Renal cortex interstitium (tissue), 11 donors: ENCODE measurements at regions not wholly inside any gene's neighbourhood (a gene's known extent, or its start where the extent isn't known, plus 50 kb on each side); places are given as distances from the start of the nearest gene placed in this dataset.

Source experiments
- DNase-seq, 11 donors: peaks; one replicate each; pipeline ENCODE4 v3.0.0-alpha.2; 2013; ENCODE audit warnings: low read depth in 9 of 11, low spot score in 4 of 11; ENCODE audit errors: extremely low read depth in 1 of 11

DNA sequence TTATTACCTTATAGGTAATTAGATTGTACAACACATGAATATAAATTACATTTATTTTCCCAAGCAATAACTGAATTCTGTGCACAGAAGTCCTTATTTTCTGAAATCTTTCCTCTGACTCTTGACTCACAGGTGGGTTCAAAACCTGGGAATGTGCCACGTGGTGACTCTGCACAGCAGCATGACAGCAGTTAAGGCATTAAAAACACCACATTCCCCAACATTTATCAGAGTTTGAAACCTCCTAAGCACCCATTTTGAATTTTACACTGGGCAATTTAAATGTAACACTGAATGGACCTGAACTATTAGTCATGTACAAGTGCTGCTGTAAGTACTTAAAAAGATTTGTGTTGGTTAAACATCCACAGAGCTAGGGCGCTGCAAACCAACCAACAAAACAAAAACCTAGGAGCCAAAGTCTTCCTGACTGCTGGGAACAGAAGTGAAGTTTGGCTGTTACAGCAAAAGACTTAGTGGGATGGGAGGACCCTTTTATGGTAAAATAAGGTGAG lies 480.6 kb upstream of the CXADR start:
- DNase-seq: peak in 2 of 11 donors; percentile 3 to 7

DNA sequence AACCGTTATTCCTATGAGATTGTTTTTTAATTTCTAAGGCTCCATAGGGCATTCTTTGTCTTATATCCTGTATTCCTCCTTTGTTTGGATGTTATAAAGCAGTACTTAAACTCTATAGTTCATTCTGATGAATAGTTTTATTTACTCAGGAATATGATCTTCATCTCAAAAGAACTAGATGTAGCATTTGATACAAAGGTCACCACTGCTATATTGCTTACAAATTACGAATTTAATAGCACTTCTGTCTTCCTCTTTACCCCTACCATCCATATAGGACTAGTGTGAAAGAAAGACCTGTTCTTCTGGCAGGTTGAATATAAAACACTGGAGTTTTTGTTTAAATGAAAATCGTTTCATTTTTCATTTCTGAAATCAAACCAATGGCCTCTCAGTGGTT lies 468.1 kb upstream of the CXADR start:
- DNase-seq: no peak

DNA sequence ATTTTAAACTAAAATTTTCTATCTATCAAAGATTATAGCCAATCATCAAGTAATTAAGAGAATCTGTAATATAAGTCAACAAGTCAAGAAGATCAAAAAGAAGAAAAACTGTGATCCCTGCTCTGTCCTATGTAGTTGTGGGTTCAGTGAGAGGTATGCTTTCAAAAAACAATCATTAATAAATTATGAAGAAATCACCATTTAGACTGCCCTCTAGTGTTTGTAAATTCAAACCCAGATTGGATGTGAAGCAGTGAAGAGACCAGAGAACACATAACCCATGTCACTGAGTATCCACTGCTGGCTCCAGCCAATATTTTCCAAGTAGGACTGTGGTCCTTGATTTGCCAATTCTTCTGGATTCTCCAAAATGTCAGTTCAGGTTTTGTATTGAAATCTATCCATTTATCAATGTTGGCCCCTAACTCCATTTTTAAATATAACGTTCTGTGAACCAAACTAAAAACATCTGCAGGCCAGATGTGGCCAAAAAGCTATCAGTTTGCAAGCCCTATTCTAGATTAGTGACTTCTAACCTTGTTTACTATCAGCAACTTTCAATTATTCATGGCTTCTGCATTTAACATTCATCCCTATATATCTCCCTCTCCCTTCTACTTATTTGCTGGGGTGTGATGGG lies 467.5 kb upstream of the CXADR start:
- DNase-seq: peak in 2 of 11 donors; percentile 3 to 12

DNA sequence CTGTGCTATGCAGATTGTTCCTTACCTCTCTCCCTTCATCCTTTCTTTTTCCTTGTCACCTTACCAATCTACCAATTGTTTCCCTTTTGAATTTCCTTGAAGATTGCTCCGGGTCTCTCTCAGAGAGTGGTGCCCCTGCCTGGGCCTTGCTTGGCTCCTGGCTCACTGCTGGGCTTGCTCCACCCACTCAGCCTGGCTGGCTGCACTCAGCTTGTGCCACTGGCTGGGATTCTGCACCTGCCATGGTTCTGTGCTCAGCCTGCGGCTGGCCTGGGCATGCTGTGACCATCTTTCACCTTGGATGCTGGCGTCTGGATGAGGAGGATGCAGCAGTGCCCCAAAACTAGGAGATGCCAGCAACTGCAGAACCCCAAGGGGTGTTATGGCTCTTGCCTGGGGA lies 463.9 kb upstream of the CXADR start:
- DNase-seq: no peak

DNA sequence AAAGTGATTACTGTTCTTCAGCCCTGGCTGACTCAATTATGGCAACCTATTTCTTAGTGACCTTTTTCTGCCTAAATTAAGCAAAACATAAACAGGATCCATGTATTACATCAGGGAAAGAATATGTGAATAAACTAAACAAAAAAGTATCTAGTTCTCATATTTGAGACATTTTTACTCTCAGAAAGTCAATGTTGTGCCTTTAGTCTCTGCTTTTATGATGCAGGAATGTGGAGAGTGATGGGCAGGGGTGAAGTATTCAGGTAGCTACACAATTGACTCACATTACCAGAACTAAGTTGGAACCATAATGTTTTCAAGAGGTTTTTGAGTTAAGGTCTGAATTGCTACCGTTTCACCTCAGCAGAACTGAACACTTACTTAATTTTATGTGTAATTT lies 462.7 kb upstream of the CXADR start:
- no peak for DNase-seq

DNA sequence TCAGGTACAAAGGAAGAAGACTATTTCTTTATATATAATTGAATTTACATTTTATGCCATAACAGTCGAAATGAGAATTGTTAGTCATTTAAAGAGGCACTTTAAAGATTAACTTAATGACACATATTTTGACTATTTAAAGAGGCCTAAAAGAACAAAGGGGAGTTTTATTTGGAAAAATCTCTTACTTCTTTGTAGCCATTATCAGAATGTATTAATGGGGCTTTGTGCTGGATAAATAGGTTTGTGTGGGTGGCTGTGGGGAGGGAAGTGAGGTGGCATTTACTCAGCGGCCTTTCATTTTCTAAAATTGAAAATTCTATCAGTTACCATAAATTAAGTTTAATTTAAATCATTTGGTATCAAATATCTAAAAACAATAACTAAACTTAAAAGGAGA lies 462.2 kb upstream of the CXADR start:
- no peak for DNase-seq

DNA sequence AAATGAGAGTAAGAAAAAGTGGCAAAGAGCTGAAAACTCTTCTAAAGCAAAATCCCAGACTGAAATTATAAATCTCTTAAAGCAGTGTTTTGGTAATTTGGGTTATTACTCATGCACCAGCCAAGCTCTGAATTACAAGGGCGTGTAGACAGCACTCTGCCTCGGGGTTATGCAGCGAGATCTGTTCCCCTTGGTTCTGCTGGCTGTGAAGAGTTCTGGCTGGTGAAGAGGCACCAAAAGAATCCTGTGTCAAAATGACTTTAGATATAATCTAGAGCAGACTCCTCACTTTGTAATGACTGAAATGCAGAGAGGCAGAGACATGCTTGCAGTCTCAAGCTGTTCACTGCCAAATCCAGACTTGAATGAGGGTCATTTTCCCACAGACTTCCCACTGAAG lies 461.8 kb upstream of the CXADR start:
- no peak for DNase-seq

DNA sequence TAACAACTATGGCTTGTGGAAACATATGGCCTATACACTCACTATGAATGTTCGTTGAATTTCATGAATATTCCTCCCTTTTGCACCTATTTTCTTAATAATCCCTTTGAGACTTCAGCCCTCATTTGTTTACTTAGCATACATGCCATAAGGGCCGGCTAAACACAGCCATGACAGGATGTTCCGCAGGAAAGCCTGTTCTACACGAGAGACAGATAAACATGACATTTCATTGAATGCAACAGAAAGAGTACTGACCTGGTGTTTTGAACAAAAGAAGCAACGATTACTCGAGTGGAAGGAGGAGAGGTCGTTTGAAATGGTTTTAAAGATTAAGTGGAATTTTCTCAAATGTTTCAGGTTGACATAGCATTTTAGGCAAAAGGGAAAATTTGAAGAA lies 459.5 kb upstream of the CXADR start:
- no peak for DNase-seq

DNA sequence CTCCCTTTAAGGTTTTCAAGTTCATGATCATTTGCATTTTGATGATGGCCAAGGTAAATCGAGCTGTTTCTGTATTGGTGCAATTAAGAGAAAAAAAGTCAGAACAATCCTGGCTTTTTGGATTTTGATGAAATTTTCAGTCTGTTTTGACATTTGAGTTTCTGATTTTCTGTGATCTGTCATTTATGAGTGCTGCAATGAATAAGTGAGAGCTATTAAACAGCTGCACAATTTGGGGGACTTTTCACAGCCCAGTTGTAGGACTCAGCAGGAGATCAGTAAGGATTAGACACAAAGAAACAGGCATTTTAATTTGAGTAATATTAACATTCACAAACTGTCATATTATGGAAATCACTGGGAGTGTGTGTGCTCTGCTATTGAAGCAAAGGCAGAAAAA lies 452.9 kb upstream of the CXADR start:
- no peak for DNase-seq

DNA sequence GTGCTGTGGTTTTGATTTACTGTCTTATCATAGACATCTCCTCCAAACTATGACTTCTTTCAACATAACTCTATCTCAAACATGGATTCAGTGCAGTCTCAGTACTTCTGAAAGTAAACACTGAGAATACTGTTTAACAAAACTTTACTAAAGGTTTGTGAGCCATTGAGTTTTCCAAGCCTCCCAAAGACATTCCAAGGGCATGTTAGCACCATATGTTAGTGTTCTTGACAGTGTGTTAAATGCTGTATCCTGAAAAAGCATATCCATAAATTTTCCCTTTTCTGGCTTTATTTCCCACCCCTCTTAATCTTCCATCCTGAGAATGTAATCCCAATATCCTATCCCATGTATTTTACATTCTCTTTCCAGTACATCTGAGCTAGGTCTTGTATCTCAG lies 446.8 kb upstream of the CXADR start:
- no peak for DNase-seq

DNA sequence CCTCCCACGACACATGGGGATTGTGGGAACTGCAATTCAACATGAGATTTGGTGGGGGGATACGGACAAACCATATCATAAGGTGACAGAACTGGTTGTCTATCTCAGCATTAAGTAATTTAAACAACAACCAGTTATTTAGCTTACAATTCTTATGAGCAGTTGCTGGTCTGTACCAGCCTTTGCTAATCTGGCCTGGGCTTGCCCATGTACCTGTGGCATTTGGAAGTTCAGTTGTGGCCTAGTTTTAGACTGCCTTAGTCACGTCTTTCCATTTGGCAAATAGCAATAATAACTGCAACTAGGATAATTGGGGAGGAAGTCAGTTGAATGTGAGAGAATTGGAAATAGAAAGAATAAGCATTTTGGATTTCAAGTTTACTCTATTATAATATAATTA lies 441.8 kb upstream of the CXADR start:
- no peak for DNase-seq

DNA sequence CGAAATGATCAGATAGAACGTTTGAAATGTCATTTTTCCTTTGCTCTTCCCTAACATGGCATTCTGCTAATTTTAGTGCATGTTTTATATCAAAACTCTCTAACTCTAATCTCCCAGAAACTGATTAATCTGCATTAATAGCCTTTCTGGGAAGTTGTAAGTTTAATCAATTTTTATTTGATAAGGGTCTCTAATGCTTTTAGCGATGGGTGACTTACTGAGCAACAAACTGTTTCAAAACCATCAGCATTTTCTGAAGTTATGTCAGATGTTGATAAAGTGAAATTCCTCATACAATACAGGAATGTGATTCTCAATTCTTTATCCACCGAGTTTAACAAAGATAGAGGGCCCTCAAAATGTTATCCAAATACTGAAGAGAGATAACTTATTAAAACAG lies 431.6 kb upstream of the CXADR start:
- DNase-seq: no peak

DNA sequence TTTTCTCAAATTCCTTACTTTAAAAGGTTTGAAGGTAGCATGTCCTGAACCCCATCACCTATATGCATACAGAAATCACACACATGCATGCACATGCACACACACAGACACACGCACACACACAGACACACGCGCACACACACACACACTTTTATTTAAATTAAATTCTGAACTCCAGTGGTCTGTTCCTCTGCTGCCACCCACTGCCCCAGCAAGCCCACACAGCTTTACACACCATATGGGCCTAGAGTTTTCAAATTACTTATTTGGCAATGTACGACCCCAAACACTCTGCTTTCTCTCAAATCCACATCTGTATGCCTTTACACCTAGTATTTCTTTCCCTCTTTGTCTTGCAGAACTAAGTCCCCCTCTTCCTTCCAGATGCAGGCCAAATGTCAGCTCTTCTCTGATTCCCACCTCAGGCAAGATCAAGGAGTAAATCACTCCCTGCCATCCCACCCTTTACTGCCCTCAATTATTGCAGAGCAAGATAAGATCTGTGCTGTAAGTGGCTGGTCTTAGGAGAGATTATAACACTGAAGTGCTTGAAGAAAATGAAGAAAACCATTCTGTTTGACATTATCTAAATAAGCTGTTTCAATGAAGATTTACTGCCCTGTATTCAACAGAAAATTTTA lies 429.9 kb upstream of the CXADR start:
- no peak for DNase-seq

DNA sequence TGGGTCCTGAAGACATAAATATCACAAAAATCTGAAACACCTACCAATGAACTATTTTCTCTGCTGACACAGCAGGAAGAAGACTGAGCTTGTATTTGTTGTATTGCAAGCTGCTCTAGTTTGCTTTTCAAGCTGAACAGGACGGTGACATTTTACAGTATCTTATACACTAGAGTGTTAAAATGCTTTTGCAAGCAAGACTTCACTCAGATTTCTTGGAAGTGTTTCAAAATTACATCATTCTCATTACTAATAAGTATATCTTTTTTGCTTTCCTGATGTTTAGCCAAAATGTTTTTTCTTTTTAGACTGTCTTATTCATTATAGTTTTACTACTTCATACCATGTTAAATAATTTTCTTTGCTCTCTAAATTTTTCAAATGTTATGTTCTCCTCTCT lies 427.1 kb upstream of the CXADR start:
- no peak for DNase-seq

DNA sequence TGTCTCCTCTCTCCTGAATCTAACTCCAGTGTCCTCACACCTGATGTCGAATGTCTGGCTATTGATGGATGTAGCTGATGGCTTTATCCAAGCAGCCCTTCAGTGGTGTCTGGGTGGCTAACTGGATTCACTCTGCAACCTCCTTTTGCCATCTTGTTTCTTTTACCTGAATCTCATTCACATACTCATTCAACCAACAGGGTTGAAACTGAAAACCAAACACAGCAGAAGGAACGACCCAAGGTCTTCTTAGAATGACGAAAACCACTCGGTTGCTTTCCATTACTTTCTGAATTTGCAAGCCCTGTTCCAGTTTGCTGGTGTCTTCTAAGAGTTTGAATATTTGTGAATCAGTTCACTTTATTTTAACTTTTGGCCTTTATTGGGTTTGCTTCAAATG lies 424.3 kb upstream of the CXADR start:
- DNase-seq: no peak

DNA sequence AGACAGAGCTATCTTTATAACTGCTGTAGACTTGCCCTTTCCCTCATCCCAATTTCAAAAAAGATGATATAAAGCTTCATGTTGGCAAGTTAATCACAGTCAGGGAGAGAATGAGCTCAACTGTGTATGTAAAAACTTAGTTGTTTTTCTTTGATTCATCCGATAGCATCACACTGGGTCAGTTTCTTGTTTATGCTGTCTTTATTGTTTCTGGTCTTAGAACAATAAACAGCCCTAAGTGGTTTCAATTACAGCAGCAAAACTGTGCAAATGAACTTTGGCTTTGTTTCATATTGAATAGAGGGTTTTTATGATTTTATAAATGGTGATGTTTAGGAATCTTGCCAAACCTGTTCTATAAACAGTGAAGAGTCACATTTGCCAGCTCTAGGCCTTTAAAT lies 423.8 kb upstream of the CXADR start:
- DNase-seq: peak; percentile 13 to 63 (median 32)

DNA sequence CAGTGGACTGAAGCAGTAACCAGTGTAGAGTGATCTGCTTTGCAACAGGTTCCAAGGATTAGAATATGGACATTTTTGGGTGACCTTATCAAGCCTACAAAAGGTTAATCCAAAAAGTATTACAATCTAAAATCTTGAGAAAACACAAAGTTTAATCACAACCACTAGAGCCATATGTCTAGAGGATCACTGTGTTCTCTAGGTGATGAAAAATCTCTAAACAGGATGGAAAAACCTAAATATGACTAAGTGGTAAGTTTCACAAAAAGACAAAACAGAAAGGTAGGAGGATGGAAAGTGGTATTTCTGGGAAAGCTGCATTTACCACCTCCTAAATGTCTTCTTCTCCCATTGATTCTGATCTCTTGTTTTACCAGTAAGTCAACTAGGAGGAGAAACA lies 411.1 kb upstream of the CXADR start:
- no peak for DNase-seq

DNA sequence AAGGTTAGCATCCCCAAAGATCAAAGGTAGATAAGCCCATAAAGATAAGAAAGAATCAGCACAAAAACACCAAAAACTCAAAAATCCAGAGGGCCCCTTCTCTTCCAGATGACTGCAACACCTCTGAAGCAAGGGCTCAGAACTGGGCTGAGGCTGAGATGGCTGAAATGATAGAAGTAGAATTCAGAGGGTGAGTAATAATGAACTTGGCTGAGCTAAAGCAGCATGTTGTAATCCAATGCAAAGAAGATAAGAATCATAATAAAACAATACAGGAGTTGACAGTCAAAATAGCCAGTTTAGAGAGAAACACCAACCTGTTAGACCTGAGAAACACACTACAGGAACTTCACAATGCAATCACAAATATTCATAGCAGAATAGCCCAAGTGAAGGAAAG lies 406.9 kb upstream of the CXADR start:
- DNase-seq: no peak

DNA sequence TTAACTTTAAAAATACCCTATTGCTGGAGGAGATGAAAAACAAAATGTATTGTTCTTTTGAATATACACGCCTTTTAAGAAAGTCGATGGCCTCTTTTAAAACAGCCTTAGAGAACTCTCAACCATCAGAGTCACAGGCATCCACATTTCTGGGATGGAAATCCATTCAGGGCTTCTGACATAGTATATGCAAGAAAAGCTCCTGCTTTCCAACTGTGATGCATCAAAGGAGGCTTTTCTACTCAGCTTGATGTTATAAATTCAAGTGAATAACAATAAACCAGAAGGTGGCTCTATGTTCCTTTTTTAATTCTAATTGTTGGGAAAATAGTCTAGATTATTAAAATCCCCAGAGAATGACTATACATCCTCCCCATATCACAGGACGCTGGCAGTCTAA lies 398.8 kb upstream of the CXADR start:
- DNase-seq: no peak

DNA sequence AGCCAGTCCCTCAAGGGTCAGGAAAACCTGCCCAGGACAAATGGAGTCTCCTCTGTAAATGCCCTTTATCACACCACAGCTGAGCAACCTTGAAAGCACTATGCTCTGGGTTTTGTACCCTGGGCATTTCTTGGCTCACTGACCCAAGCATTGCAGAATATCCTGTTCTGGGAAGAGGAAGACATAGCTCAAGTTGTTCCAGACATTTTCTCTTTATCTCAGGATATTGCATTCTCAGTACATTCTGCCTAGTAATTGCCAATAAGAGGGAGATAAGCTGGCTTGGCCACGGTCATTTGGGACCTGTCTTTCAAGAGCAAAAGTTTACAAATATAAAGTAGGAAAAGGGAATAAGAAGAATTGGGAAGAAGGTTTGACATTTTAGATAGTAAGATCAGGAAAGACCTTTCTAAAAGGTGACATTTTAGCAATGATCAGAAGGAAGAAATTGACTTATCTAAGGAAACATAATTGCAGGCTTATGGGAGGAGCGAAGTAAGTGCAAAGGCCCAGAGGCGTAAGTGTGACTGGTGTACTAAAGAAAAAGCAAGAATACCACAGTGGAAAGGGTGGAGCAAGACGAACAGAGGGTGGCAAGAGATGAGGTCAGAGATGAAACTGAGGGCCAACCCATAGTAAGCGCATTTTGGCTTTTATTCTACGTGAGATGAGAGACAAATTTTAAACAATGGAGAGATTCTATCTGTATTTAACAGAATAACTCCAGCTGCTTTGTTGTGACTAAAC lies 394.0 kb upstream of the CXADR start:
- no peak for DNase-seq
